Neural crest cell (in vitro differentiated cells): ENCODE measurements at regions not wholly inside any gene's neighbourhood (a gene's known extent, or its start where the extent isn't known, plus 50 kb on each side); places are given as distances from the start of the nearest gene placed in this dataset.
"Not testable (repeated sequence)": the region's sequence is repeated elsewhere in the genome, so short reads cannot be mapped to it uniquely, and the experiment has no call there.

ENCODE experiments used
- DNase-seq: peaks from one replicate; pipeline ENCODE4 v3.0.0; 2021; ENCODE audit warnings: low read depth, mixed read lengths, low spot score
- H3K27ac Mint-ChIP-seq: one replicate; pipeline ENCODE4 v1.8.0; 2021; ENCODE audit warnings: mild to moderate bottlenecking, mixed read lengths; ENCODE audit not compliant: unreplicated experiment
- H3K27me3 Mint-ChIP-seq: 2 replicates; pipeline ENCODE4 v1.8.0; 2021; ENCODE audit warnings: low read depth, mild to moderate bottlenecking, mixed read lengths
- H3K36me3 Mint-ChIP-seq: 2 replicates; pipeline ENCODE4 v1.8.0; 2021; ENCODE audit warnings: low read depth, mild to moderate bottlenecking, mixed read lengths
- H3K4me1 Mint-ChIP-seq: 2 replicates; pipeline ENCODE4 v1.8.0; 2021; ENCODE audit warnings: mixed read lengths
- H3K4me3 Mint-ChIP-seq: one replicate; pipeline ENCODE4 v1.8.0; 2021; ENCODE audit warnings: mild to moderate bottlenecking, mixed read lengths
- H3K9me3 Mint-ChIP-seq: 2 replicates; pipeline ENCODE4 v1.8.0; 2021; ENCODE audit warnings: mixed read lengths
- CTCF ChIP-seq: fragments of 200-600 bp; sonication (generic); conservative IDR thresholded peaks from 2 replicates; pipeline ENCODE4 v1.5.0; 2021; ENCODE audit warnings: antibody characterized with exemption, mild to moderate bottlenecking

- TF ChIP-seq CTCF, result no peak
- Mint-ChIP-seq H3K27ac (no peak overlapping the region), H3K9me3 (peaks cover 3% of the 10 kb centered on the region), H3K36me3 (no peaks in the 10 kb centered on the region), H3K4me3 (no peak overlapping the region), H3K27me3 (no peaks in the 10 kb centered on the region), H3K4me1 (peaks cover 14% of the 10 kb centered on the region)
- no peak for DNase-seq
Measured at GRCh38 chr6:74705451-74705850, 500.4 kb downstream of the COL12A1 start.

GRCh38 chr6:74704540-74704939, 501.3 kb downstream of the COL12A1 start:
- H3K36me3 Mint-ChIP-seq, H3K27me3 Mint-ChIP-seq, H3K27ac Mint-ChIP-seq, H3K4me3 Mint-ChIP-seq, DNase-seq, H3K9me3 Mint-ChIP-seq: not testable (repeated sequence)
- H3K4me1 Mint-ChIP-seq, result peaks cover 14% of the 10 kb centered on the region

- no peaks in the 10 kb centered on the region for H3K27me3 Mint-ChIP-seq
- H3K9me3 Mint-ChIP-seq, result no peaks in the 10 kb centered on the region
- no peaks in the 10 kb centered on the region for H3K36me3 Mint-ChIP-seq
- no peak for DNase-seq
- H3K27ac Mint-ChIP-seq, result no peak overlapping the region
- H3K4me3 Mint-ChIP-seq, result no peak overlapping the region
- H3K4me1 Mint-ChIP-seq, result no peaks in the 10 kb centered on the region
- no peak for TF ChIP-seq CTCF
Measured at GRCh38 chr6:74690365-74690764, 515.5 kb downstream of the COL12A1 start.

GRCh38 chr6:74689601-74690000, 516.3 kb downstream of the COL12A1 start:
- Mint-ChIP-seq H3K9me3 (no peaks in the 10 kb centered on the region), H3K4me3 (no peak overlapping the region), H3K27ac (no peak overlapping the region), H3K36me3 (no peaks in the 10 kb centered on the region), H3K27me3 (no peaks in the 10 kb centered on the region), H3K4me1 (no peaks in the 10 kb centered on the region)
- no peak for DNase-seq
- no peak for TF ChIP-seq CTCF

- Mint-ChIP-seq H3K36me3 (peaks cover 2% of the 10 kb centered on the region), H3K4me1 (no peaks in the 10 kb centered on the region), H3K4me3 (no peak overlapping the region), H3K27me3 (no peaks in the 10 kb centered on the region), H3K27ac (no peak overlapping the region), H3K9me3 (peaks cover 4% of the 10 kb centered on the region)
- no peak for DNase-seq
- TF ChIP-seq CTCF, result no peak
Measured at GRCh38 chr6:74677463-74677862, 528.4 kb downstream of the COL12A1 start.

- DNase-seq, result no peak
Measured at GRCh38 chr6:74676906-74677305, 528.9 kb downstream of the COL12A1 start.

More at GRCh38 chr6:74676906-74677305, 528.9 kb downstream of the COL12A1 start:
- TF ChIP-seq CTCF, result no peak
- Mint-ChIP-seq H3K4me3 (no peak overlapping the region), H3K4me1 (no peaks in the 10 kb centered on the region), H3K9me3 (peaks cover 4% of the 10 kb centered on the region), H3K27ac (no peak overlapping the region), H3K27me3 (no peaks in the 10 kb centered on the region), H3K36me3 (peaks cover 2% of the 10 kb centered on the region)
